Cardiac septum (tissue), 1 donor: ENCODE measurements at regions not wholly inside any gene's neighbourhood (a gene's known extent, or its start where the extent isn't known, plus 50 kb on each side); places are given as distances from the start of the nearest gene placed in this dataset.

Experiments used
- DNase-seq: peaks from one replicate; pipeline ENCODE4 v3.0.0-alpha.2; 2020; ENCODE audit warnings: low spot score
- intact Hi-C: fragments of 100-400 bp; cut with DNase I; formaldehyde crosslinking; loops from one replicate; pipeline ENCODE4 v1.14.0; 2022
- donor health status: DM: no; HTN: no; CAD: no.

DNA sequence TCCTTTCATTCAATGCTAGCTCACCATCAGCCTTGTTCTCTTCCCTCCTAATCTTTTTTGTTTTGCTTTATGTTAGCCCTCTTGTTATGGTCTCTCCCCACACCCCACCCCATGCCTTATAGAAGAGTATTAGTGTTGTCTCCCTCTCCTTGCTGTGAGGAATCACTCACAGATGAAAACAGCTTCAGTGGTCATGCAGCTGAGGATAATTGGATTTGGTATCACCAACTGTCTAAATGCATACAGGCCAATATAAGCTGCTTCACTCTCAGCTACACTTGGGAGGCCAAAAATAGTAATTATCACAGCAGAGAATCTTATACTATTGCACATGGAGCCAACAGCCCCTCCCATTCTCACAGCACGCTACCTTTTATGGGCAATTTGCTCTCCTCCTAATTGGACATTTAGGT lies 494.6 kb upstream of the FAM241A start:
- intact Hi-C loops: no loop called here
- no peak for DNase-seq

DNA sequence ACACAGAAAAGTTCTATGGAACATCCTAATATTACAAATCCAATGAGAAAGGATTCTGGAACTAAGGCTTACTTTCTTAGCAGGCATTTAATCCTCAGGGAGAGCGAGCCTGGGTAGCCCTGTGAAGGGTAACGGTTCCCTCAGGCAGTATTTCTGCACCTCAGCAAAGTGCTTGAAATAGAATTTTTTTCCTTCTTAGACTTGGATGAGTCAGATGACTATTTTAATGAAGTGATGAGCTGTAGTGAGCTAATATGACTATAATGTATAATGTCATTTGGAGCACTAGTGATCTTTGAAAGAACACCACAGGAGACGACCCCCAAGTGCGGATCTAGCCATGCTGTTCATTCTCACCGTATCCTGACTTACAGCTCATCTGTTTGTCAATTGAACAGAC lies 493.0 kb upstream of the FAM241A start:
- intact Hi-C loops: no loop called here
- no peak for DNase-seq

DNA sequence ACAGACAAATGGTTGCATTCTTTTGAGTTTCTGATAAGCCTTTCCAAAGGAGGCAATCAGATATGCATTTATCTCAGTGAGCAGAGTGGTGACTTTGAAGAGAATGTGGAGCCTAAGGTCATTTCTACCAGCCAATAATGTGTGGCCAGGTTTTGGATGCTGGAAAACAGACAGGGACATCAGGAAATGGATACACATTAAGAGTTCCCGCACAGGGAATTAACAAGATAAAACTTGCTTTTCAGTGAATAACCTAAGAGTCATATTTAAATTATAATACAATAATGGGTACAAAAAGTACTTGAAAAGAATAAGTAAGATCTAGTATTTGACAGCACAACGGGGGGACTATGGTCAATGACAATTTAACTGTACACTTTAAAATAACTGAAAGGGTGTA lies 492.3 kb upstream of the FAM241A start:
- intact Hi-C loops: no loop called here
- no peak for DNase-seq

DNA sequence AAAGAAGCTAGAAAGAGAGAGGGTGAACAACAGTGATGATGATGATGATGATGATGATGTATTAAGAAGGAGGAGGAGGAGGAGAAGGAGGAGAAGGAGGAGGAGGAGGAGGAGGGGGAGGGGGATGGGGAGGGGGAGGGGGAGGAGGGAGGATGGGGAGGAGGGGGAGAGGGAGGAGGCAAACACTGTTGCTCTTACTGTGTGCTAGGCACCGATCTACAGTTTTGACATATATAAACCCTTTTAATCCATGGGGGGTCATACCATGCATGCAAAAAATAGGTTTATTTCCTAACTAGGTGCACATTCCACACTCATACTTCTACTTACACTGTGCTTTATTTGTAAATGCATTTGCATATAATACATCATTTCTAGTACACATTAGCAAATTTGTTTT lies 482.8 kb upstream of the FAM241A start:
- no peak for DNase-seq
- intact Hi-C loops: no loop called here

DNA sequence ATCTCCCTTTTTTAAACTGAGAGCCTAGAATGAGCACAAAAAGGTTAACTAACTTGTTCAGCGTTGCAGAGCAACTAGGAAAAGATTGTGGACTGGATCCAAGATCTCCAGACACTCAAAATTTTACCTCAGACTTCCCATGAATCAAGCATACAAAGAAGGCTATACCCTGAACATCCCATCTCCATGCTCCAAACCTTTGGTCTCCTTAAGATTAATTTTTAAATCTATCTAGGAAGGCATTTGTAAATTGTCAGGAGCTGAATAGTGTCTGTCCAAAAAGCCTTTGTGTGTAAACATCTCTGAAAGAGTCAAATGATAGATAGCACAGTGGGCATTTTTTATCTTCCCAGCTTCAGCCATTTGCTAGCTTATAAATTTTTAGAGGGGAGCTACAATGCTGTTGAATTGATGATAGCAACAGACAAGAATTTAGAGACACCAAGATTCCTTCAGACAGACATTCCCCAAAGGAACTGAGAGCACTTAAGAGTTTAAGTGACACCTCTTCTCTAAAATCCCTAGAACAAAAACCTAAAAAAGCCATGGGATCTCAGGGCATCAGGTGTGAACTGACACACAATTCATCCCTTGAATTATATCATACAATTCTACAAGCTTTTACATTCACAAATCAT lies 480.8 kb upstream of the FAM241A start:
- intact Hi-C loops: no loop called here
- DNase-seq: no peak

- intact Hi-C loops: no loop called here
- no peak for DNase-seq
Observed at GRCh38 chr4:111666826-111667360, 478.4 kb upstream of the FAM241A start.

GRCh38 chr4:111671756-111672155 lies 473.5 kb upstream of the FAM241A start:
- no peak for DNase-seq
- intact Hi-C loops: no loop called here

DNA sequence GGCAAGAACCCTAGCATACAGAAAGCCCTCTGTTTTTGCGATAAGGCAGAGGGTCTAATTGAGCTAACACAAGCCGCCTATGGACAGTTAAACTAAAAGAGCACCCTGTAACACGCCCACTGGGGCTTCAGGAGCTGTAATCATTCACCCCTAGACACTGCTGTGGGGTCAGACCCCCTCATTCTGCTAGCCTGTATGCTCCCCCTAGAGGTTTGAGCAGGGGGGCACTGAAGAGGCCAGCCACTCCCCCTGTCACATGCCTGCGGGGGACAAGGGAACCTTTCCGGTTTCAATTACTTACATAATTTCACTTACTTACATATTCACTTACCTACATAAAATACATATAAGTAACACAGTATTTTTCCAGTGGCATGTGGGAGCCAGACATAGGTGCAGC lies 469.5 kb upstream of the FAM241A start:
- intact Hi-C loops: no loop called here
- no peak for DNase-seq

GRCh38 chr4:111676533-111676932 lies 468.7 kb upstream of the FAM241A start:
- intact Hi-C loops: no loop called here
- no peak for DNase-seq

DNA sequence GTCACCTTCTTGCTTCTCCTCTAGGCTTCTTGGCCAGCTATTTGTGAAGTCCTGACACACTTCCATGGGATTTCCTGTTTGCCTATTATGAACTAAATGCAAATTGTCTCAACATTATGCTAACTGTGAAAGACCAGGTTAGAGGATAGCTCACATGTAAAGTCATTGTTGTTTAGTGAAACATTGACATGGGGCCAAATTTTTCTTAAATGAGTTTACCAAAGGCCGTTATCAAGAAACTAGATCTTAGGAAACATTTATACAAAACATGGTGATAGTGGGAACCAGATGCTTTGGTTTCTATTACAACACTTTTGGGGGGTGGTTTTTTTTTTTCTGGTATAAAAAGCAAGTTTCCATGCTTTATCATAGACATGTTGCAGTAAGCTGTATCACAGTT lies 466.8 kb upstream of the FAM241A start:
- intact Hi-C loops: no loop called here

DNA sequence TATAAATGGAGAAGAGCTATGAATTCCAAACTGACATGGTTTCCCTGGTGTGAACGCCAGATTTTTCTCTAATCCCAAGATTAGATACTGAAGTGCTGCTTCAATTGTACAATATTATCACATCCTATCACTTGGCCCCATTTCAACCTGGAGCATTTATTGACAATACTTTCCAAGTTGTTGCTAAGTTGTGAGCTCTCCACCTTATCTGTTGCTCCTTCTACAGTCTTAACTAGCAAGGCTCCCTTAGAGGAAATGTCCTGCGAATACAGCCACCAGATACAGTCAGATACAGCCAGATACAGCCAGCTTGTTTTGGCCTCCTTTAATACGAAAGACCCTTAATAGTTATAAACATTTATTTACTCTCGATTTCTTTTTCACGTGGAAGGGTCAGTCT lies 466.3 kb upstream of the FAM241A start:
- intact Hi-C loops: no loop called here
- DNase-seq: no peak

More for the DNA sequence above, 466.8 kb upstream of the FAM241A start:
- DNase-seq: no peak

DNA sequence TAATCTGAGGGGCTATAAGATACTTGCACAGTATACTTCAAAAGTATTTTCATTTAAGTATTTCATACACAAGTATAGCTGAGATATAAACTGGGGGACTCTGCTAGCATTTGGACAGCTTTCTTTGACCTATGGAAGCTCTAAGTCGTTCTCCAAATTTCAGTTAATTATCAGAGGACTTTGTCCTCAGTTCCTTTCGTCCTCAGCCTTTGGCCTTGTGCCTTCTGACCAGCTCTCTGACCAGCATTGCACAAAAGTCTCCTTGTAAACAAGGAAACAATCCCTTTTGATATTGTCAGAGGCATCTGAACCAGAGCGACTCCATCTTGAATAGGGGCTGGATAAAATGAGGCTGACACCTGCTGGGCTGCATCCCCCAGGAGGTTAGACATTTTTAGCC lies 464.0 kb upstream of the FAM241A start:
- no peak for DNase-seq
- intact Hi-C loops: no loop called here

- DNase-seq: no peak
- intact Hi-C loops: no loop called here
Observed at GRCh38 chr4:111681751-111682150, 463.5 kb upstream of the FAM241A start.

- no peak for DNase-seq
- intact Hi-C loops: no loop called here
Observed at GRCh38 chr4:111685205-111685604, 460.0 kb upstream of the FAM241A start.

DNA sequence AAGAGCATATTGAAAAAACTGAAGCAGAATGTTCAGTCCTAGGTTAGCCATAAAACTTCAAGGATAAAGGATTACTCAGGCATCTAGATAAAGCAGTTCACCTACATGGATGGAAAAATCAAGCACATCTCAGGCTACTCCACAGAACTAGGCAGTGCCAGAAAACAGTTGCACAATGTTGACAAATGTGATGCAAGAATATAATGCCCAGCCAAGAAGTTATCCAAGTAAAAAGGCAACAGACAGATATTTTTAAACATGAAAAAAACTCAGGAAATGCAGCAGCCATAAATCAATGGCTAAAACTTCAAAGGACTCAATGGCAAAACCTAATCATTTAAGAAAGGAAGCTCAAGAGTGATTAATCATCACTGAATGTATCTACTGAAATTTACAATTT lies 456.0 kb upstream of the FAM241A start:
- intact Hi-C loops: no loop called here

DNA sequence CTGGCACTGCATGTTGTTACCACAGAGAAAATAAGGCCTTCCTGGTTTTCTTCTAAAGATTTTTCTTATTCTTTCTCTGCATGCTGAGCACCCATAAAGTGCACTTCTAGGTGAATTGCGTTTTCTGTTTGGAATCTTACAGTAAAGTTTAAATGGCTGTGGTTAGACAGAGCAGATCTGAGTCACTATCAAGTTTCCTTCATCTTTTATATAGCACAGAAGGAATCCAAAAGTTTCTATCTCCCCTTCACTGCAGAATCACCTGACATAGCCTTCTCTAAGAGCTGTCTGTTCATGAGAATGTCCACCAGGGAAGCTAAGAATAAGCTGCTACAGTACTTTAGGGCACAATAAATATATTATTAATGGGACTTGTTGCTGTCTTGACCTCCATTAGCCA lies 455.5 kb upstream of the FAM241A start:
- intact Hi-C loops: no loop called here

More for the DNA sequence above, 456.0 kb upstream of the FAM241A start:
- DNase-seq: no peak

DNA sequence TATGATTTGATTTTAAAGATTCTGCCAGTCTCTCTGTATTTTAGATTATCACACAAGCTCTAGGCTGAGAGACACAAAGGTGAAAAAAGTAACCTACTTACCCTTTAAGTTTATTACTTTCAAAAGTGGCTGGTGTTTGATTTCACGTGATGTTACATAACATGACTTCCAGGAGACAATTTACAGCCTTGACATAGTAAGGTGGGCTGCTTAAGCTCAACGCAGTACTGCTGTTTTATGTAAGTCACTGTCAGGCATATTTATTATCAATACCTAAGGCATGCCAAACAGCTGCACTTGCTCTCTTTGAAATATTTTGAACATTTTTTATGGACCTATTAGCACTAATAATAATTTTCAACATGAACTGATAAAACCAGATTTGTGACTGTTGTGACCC lies 451.5 kb upstream of the FAM241A start:
- intact Hi-C loops: no loop called here

More for the DNA sequence above, 455.5 kb upstream of the FAM241A start:
- no peak for DNase-seq

GRCh38 chr4:111695677-111696076 lies 449.6 kb upstream of the FAM241A start:
- DNase-seq: no peak
- intact Hi-C loops: no loop called here

More for the DNA sequence above, 451.5 kb upstream of the FAM241A start:
- DNase-seq: no peak

GRCh38 chr4:111696505-111696904 lies 448.7 kb upstream of the FAM241A start:
- no peak for DNase-seq
- intact Hi-C loops: no loop called here

GRCh38 chr4:111697176-111697942 lies 447.9 kb upstream of the FAM241A start:
- DNase-seq: no peak
- intact Hi-C loops: no loop called here

GRCh38 chr4:111698361-111698760 lies 446.9 kb upstream of the FAM241A start:
- intact Hi-C loops: no loop called here
- DNase-seq: no peak
